ENCODE measurements at regions not wholly inside any gene's neighbourhood (a gene's known extent, or its start where the extent isn't known, plus 50 kb on each side); places are given as distances from the start of the nearest gene placed in this dataset.

DNA sequence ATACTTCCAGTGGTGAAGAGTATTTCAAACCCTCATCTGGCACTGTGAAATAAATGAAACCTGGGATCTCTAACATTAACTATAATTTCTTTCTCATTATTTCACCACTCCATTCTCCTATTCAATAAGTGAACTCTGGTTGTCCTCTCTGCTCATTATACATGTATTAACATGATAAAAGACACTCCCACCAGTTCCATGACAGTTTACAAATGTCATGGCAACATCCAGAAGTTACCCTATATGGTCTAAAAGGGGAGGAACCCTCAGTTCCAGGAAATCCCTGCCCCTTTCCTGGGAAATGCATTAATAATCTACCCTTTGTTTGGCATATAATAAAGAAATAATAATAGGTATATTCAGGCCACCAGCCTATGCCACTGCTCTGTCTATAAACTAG, 62.7 kb upstream of the BRINP3 start:
- no peak for TF ChIP-seq JUND (IDR thresholded peaks at IDR 0.05; ENCODE audit: low read depth)
- in situ Hi-C loops (cut with HindIII; ENCODE audit: low pct_unique_long_range_greater_than_20kb, low sequenced_read_pairs): no loop called here
- no peak for DNase-seq (ENCODE audit: low read depth in 1 of 2, low spot score in 1 of 2)

DNA sequence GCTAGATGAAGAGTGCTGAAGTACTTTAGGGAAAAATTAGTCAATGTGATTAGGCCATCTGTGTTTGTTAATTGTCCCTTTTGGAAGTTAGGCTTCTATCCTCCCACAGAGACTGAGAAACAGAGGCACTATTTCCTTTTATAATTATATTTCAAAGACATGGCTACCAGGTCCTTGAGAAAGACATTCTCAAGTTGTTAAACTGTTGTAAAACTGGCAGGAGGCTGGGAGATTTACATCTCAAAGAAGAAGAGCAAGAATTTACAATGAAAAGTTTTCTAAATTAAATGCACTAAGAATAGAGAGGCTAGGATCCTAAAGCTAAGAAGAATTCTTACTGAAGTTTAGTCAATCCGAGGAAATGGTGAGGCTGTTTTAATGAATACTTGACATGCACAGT, 74.0 kb upstream of the BRINP3 start:
- no peak for DNase-seq (ENCODE audit: low read depth in 1 of 2, low spot score in 1 of 2)
- in situ Hi-C loops (cut with HindIII; ENCODE audit: low pct_unique_long_range_greater_than_20kb, low sequenced_read_pairs): no loop called here
- no peak for TF ChIP-seq JUND (IDR thresholded peaks at IDR 0.05; ENCODE audit: low read depth)

DNA sequence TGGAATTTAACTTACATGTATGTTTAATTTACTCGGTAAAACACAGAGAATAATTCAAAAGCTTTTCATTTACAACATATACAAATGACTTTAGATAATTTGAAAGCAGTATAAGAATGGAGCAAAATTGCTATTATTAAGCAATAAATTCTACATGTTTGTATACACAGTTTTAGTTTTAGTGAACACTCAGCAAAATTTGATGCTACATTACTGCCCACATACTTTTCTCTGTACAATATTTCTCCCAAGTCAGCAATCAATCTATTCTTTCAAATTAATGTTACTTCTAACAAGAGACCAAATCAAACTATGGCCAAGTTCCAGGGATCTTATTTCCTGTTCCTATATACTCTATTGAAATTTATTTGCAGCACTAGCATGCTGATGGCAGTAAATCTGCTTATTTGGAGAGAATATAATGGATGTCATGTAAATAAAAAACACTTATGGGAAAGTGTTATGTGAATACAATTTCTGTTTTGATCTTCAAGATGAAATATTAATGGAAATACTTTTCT, 82.6 kb upstream of the BRINP3 start:
- no peak for DNase-seq (ENCODE audit: low read depth in 1 of 2, low spot score in 1 of 2)
- TF ChIP-seq JUND (IDR thresholded peaks at IDR 0.05; ENCODE audit: low read depth): no peak
- in situ Hi-C loops (cut with HindIII; ENCODE audit: low pct_unique_long_range_greater_than_20kb, low sequenced_read_pairs): no loop called here

DNA sequence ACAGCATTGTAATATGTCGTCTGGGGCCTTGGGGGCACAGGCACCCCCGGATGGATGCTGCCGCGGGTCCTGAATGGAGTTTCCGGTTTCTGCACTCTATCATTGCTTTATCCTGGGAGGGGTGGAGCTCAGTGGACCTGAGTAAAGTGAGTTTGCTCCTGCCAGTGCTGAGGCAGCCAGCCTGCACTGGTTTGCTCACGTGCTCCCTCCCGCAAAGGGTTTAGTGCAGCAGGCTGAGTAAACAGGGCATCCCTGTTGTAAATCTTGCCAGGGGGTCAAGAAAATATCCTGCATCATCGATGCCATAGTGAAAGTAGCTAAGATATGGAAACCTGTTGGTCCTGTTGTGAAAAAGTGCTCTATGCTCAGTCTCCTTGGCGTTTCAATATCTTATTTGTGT, 85.6 kb upstream of the BRINP3 start:
- in situ Hi-C loops (cut with HindIII; ENCODE audit: low pct_unique_long_range_greater_than_20kb, low sequenced_read_pairs): no loop called here
- no peak for TF ChIP-seq JUND (IDR thresholded peaks at IDR 0.05; ENCODE audit: low read depth)
- DNase-seq (ENCODE audit: low read depth in 1 of 2, low spot score in 1 of 2): no peak

DNA sequence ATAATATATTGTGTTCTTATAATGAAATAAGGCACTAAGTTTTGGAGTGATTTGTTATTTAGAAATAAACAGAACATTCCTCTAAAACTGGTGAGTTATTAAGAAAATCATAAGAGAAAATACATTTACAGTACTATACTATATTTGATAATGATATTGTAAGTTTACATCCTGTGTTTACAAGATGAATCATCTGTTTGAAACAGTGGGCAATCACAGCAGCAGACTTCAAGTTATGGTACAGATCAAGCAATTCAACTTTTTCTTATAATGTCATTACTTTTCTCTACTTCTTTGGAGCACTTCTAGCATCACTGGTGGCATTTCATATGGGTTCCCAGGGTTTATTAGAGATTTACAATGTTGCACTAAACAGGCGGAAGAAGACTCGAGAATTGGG, 86.5 kb upstream of the BRINP3 start:
- no peak for TF ChIP-seq JUND (IDR thresholded peaks at IDR 0.05; ENCODE audit: low read depth)
- in situ Hi-C loops (cut with HindIII; ENCODE audit: low pct_unique_long_range_greater_than_20kb, low sequenced_read_pairs): no loop called here

DNA sequence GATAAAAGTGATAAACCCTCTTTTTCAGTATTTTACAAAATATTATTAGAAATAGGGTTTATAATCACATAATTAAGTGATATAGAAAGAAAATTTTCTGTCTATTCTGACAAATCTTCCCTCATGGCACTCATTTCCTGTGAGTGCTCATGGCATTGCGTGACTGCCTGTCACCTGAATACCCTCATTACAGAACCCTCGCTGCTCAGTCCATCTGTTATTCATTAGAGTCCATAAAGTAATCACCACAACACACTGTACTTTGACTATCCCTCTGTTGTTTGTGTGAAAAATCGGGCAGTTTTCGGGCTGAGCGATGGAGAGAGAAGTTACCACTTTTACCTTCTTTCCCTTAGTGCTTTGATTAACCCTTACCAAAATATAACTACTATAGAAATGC, 100.4 kb upstream of the BRINP3 start:
- no peak for TF ChIP-seq JUND (IDR thresholded peaks at IDR 0.05; ENCODE audit: low read depth)
- no peak for DNase-seq (ENCODE audit: low read depth in 1 of 2, low spot score in 1 of 2)
- in situ Hi-C loops (cut with HindIII; ENCODE audit: low pct_unique_long_range_greater_than_20kb, low sequenced_read_pairs): no loop called here

More for the DNA sequence above, 86.5 kb upstream of the BRINP3 start:
- no peak for DNase-seq (ENCODE audit: low read depth in 1 of 2, low spot score in 1 of 2)

DNA sequence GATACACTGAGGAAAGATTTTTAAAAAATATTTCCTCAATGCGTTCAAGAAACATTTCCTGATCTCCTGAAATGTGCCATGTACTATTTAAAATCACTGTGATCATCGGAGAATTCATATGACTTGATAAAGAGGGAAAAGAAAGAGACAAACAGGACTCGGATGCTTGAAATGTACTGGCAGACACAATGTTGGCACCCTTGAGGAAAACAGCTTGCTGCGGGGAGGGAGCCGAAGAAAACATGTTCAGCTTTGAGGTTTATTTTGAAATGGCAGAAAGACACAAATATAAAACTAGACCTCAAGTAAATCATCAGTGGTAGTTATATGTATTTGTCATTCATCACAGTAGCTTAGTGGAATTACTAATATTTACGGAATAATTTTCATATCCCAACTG, 100.9 kb upstream of the BRINP3 start:
- in situ Hi-C loops (cut with HindIII; ENCODE audit: low pct_unique_long_range_greater_than_20kb, low sequenced_read_pairs): no loop called here

DNA sequence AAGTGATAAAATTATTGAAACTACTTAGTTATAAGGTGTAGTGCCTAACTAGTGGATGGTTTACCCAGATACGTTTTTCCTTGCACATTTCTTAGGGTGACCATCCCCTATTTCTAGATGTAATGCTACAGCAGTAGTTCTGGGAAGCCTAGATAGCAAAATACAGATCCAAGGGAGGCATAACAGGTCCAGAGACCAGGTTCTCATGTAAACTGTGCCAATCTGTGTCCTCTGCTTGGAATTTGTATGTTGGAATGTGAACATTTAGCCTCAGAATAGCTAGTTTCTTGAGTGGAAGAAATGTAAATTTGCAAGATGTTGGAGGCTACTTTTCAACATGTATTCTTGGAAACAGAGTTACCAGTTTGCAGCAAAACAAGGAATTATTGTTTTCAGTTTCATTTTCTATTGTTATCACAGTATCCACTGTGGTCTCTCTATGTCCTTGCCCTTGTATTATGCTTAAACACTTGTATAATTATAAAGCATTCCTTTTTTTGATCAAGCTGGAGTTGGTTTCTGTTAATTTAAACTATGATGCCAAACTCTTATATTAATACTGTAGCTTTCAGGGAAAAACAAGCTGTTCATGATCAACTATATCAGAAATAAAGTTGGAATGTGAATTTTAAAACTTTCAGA, 102.0 kb upstream of the BRINP3 start:
- no peak for TF ChIP-seq JUND (IDR thresholded peaks at IDR 0.05; ENCODE audit: low read depth)
- no peak for DNase-seq (ENCODE audit: low read depth in 1 of 2, low spot score in 1 of 2)
- in situ Hi-C loops (cut with HindIII; ENCODE audit: low pct_unique_long_range_greater_than_20kb, low sequenced_read_pairs): no loop called here

More for the DNA sequence above, 100.9 kb upstream of the BRINP3 start:
- TF ChIP-seq JUND (IDR thresholded peaks at IDR 0.05; ENCODE audit: low read depth): no peak
- no peak for DNase-seq (ENCODE audit: low read depth in 1 of 2, low spot score in 1 of 2)

DNA sequence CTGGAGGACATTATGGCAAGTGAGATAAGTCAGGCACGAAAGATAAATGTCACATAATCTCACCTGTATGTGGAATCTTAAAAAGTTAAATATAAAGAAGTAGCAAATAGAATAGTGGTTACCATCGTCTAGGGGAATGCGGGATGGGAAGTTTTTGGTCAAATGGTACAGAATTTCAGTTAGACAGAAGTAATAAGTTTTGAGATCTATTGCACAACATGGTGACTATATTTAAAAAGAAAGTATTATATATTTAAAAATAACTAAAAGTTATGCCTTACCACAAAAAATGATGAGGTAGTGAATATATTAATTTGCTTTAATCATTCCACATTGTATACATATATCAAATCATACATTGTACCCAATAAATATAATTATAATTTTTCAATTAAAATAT, 106.2 kb upstream of the BRINP3 start:
- DNase-seq (ENCODE audit: low read depth in 1 of 2, low spot score in 1 of 2): no peak
- in situ Hi-C loops (cut with HindIII; ENCODE audit: low pct_unique_long_range_greater_than_20kb, low sequenced_read_pairs): no loop called here
- TF ChIP-seq JUND (IDR thresholded peaks at IDR 0.05; ENCODE audit: low read depth): no peak

DNA sequence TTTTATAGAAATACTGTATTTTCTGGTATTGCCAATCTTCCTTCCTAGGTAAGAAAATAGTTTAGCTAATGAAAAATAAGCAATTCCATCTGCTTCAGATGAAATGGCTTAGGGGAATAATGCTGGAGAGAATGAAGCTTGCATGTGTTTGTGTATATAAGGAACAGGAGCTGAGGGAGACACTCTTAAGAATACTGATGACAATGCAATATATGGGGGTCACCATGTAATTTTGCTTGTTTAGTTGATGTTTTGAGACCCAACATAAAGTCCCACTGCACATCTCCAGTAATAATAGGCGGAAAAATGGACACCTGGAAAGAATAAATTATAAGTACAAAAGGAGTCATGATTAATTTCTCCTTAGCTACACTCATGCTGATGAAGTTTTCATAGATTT, 110.8 kb upstream of the BRINP3 start:
- DNase-seq (ENCODE audit: low read depth in 1 of 2, low spot score in 1 of 2): no peak
- no peak for TF ChIP-seq JUND (IDR thresholded peaks at IDR 0.05; ENCODE audit: low read depth)
- in situ Hi-C loops (cut with HindIII; ENCODE audit: low pct_unique_long_range_greater_than_20kb, low sequenced_read_pairs): no loop called here

DNA sequence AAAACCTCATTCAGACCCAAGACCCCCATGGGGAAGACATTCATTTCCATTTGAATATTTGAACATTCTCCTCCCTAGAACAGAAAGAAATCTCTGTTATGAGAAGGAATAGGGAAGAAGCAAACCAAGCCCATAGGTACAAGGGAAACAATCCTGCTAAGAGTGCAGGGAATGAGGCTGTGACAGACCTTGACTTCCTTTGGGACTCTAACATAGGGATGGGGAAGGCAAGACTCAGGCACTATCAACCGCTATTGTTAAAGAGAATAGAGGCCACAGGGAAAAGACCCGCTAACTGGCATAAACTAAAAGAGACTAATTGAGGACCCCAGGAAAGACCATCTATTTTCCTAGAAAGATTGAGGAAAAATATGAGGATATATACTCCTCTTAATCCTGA, 117.8 kb upstream of the BRINP3 start:
- in situ Hi-C loops (cut with HindIII; ENCODE audit: low pct_unique_long_range_greater_than_20kb, low sequenced_read_pairs): no loop called here
- TF ChIP-seq JUND (IDR thresholded peaks at IDR 0.05; ENCODE audit: low read depth): no peak

DNA sequence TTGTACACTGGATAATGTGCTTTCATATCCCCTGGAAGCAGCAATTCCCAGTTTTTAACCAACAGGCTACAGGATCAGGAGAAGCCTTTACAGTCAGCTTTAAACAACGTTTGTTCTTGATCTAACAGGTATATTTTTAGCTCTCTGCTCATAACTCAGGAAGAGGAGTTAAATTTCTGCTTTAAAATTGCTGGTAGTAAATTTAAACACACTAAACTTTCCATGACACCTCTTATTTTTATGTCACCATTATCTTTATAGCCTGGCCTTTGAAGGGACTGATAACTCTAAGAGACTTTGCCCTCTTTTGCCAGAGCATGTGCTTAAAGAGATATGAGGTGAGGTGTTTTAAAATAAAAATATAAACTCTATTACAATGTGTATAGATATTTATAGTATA, 119.6 kb upstream of the BRINP3 start:
- in situ Hi-C loops (cut with HindIII; ENCODE audit: low pct_unique_long_range_greater_than_20kb, low sequenced_read_pairs): no loop called here
- no peak for TF ChIP-seq JUND (IDR thresholded peaks at IDR 0.05; ENCODE audit: low read depth)
- no peak for DNase-seq (ENCODE audit: low read depth in 1 of 2, low spot score in 1 of 2)

More for the DNA sequence above, 117.8 kb upstream of the BRINP3 start:
- DNase-seq (ENCODE audit: low read depth in 1 of 2, low spot score in 1 of 2): no peak

DNA sequence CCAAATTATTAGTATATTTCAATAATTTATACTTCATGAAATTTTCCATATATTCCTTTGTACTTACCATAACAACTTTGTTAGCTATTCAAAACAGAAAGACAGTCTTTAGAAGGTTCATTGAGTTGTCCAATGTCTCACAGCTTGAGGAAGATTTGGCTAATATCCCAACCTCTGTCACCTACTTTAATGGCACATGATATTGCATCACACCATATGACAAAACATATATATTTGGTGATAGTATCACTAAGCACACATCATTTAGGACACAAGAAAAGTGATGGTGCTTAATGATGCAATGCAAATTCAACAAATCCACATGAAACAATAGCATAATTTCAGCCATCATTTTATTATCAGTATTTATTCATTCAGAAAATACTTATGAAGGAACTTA, 122.0 kb upstream of the BRINP3 start:
- DNase-seq (ENCODE audit: low read depth in 1 of 2, low spot score in 1 of 2): no peak
- TF ChIP-seq JUND (IDR thresholded peaks at IDR 0.05; ENCODE audit: low read depth): no peak
- in situ Hi-C loops (cut with HindIII; ENCODE audit: low pct_unique_long_range_greater_than_20kb, low sequenced_read_pairs): no loop called here

DNA sequence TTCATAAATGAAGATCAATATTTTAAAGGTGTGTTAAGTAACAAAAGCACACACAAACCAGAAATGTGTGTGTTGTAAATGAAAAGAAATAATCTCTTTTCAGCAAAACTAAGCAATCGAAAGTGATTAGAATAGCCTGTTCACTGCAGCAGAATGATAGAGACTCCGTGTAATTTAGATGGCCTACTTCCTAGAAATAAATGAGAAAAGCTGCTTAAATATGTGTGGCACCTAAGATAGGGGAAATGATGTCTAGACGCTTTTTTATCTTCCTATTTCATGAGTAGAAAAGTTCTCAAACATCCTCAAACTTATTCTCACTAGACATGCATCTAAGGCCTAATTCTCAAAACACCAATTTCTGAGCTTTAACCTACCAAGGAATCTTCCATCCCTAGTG, 124.7 kb upstream of the BRINP3 start:
- in situ Hi-C loops (cut with HindIII; ENCODE audit: low pct_unique_long_range_greater_than_20kb, low sequenced_read_pairs): no loop called here
- no peak for DNase-seq (ENCODE audit: low read depth in 1 of 2, low spot score in 1 of 2)
- no peak for TF ChIP-seq JUND (IDR thresholded peaks at IDR 0.05; ENCODE audit: low read depth)
